Activated naive CD8-positive, alpha-beta T cell treated with anti-CD3 and anti-CD28 coated beads, Interleukin-2, amount 10 ng/mL, durations not matched to agents 7 days and 5 days (primary cell): ENCODE measurements at regions not wholly inside any gene's neighbourhood (a gene's known extent, or its start where the extent isn't known, plus 50 kb on each side); places are given as distances from the start of the nearest gene placed in this dataset.
"Not testable (repeated sequence)": the region's sequence is repeated elsewhere in the genome, so short reads cannot be mapped to it uniquely, and the experiment has no call there.

ENCODE experiments used
- ATAC-seq: fragments of 150-1000 bp; cut with Tn5 transposase; one replicate; pipeline ENCODE4 v1.10.0; 2021; ENCODE audit warnings: low read depth, moderate library complexity
- POLR2A ChIA-PET: fragments of 350-600 bp; sonication (Branson Sonifier 250); formaldehyde crosslinking; loops from one replicate; lab custom pipeline; 2021; ENCODE audit warnings: antibody characterized with exemption; lab: Charles Lee
- DNase-seq: peaks from one replicate; pipeline ENCODE4 v3.0.0; 2021
- H3K27ac Mint-ChIP-seq: one replicate; pipeline ENCODE4 v1.8.0; 2022; ENCODE audit warnings: mild to moderate bottlenecking, mixed read lengths
- H3K27me3 Mint-ChIP-seq: one replicate; pipeline ENCODE4 v1.8.0; 2022; ENCODE audit warnings: mild to moderate bottlenecking, moderate library complexity, mixed read lengths
- H3K36me3 Mint-ChIP-seq: one replicate; pipeline ENCODE4 v1.8.0; 2021; ENCODE audit warnings: mild to moderate bottlenecking, mixed read lengths
- H3K4me1 Mint-ChIP-seq: one replicate; pipeline ENCODE4 v1.8.0; 2021; ENCODE audit warnings: mixed read lengths
- H3K4me3 Mint-ChIP-seq: one replicate; pipeline ENCODE4 v1.8.0; 2022; ENCODE audit warnings: mild to moderate bottlenecking, moderate library complexity, mixed read lengths
- H3K9me3 Mint-ChIP-seq: one replicate; pipeline ENCODE4 v1.8.0; 2021; ENCODE audit warnings: mixed read lengths

DNA sequence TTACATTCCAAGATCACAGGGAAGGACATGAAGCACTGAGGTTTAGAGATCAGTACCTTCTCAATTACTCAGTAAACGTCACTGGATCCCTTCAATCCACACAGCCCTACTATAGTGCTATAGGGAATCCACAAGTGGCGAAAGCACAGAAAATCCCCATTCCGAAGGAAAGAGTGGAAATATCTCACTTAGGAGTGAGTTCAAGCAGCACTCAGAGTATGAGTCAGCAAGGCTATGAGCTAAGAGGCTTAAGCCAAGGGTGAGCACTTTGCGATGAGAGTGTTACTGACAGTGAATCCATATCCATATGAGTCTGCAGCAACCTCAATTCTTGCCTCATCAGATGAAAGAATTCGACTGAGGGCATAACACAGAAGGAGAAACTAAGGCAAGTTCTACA lies 165.1 kb downstream of the VSIG4 start:
- ATAC-seq (no peak), DNase-seq (no peak)
- H3K9me3 Mint-ChIP-seq = no peaks in the 10 kb centered on the region
- POLR2A ChIA-PET = no interaction called here
- peaks cover 3% of the 10 kb centered on the region for H3K36me3 Mint-ChIP-seq
- peaks cover 22% of the 10 kb centered on the region for H3K4me1 Mint-ChIP-seq
- H3K4me3 Mint-ChIP-seq = no peak overlapping the region
- H3K27ac Mint-ChIP-seq = no peak overlapping the region
- H3K27me3 Mint-ChIP-seq = no peaks in the 10 kb centered on the region

DNA sequence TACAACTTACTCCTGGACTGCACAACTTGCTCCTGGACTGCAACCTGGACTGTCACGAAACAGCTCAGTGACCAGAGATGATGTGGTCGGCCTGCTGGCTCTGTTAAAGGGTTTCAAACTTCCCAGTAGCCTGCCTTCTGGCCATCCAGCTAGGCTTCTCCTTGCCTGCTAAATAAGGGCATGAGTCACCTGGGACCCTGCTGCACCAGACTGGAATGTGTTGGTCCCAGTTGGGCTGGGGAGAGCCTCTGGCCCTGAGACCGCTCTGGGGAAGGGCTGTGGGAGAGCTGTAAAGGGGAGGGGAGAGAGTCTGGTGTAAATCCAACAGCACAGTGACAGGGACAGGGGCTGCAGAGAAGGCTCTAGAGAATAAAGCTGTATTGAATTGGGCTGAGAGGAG lies 165.8 kb downstream of the VSIG4 start:
- H3K27me3 Mint-ChIP-seq = no peaks in the 10 kb centered on the region
- H3K4me3 Mint-ChIP-seq = no peak overlapping the region
- ATAC-seq (no peak), DNase-seq (no peak)
- H3K36me3 Mint-ChIP-seq = peaks cover 1% of the 10 kb centered on the region
- POLR2A ChIA-PET = no interaction called here
- H3K27ac Mint-ChIP-seq = peak overlapping the region; percentile 25
- H3K9me3 Mint-ChIP-seq = no peaks in the 10 kb centered on the region
- peaks cover 22% of the 10 kb centered on the region for H3K4me1 Mint-ChIP-seq

DNA sequence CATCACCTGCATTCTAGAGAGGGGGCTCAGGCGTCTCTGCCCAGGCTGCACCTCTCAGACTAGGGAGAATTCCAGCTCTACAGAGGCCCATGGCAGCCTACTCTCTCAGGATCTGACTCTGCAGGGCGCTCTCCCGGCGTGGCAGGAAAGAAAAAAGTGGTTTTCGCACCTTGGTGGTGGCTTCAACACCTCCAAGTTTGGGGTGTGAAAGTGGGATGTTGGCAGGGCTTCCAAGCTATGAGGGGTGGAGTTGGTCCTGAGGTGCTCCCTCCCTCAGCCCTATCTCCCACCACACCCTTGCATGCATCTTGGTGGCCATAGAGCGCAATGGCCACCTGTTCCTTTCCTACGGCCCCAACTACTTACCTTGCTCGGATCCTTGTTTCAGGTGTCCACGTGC lies 166.5 kb downstream of the VSIG4 start:
- H3K36me3 Mint-ChIP-seq = peaks cover 1% of the 10 kb centered on the region
- DNase-seq (no peak), ATAC-seq (no peak)
- H3K4me3 Mint-ChIP-seq = no peak overlapping the region
- H3K9me3 Mint-ChIP-seq = no peaks in the 10 kb centered on the region
- POLR2A ChIA-PET = no interaction called here
- no peak overlapping the region for H3K27ac Mint-ChIP-seq
- H3K27me3 Mint-ChIP-seq = no peaks in the 10 kb centered on the region
- H3K4me1 Mint-ChIP-seq = peaks cover 21% of the 10 kb centered on the region

DNA sequence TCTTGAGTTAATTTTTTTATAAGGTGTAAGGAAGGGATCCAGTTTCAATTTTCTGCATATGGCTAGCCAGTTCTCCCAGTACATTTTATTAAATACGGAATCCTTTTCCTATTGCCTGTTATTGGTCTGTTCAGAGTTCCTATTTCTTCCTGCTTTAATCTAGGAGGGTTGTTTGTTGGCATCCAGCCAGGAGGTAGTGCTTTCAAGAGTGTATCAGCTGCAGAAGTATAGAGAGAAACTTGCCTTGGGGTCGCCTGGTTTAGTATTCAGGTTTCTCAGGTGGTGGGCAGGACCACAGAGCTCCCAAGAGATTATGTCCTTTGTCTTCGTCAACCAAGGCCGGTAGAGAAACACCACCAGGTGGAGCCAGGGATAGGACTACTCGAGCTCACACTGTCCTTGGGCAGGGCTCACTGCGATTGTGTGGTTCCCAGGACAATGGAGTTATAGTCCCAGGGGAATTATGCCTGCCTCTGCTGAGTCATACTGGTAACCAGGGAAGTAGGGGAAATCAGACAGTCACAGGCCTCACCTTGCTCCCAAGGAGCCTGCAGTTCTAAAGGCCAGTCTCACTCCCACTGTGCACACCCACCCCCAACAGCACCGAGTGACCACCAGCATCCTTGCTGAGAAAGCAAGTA lies 168.1 kb downstream of the VSIG4 start:
- H3K36me3 Mint-ChIP-seq = peaks cover 6% of the 10 kb centered on the region
- no peak for ATAC-seq
- POLR2A ChIA-PET = no interaction called here
- no peak overlapping the region for H3K4me3 Mint-ChIP-seq
- no peak overlapping the region for H3K27ac Mint-ChIP-seq
- H3K4me1 Mint-ChIP-seq = peaks cover 19% of the 10 kb centered on the region
- no peak for DNase-seq
- H3K27me3 Mint-ChIP-seq = no peaks in the 10 kb centered on the region
- H3K9me3 Mint-ChIP-seq = no peaks in the 10 kb centered on the region

DNA sequence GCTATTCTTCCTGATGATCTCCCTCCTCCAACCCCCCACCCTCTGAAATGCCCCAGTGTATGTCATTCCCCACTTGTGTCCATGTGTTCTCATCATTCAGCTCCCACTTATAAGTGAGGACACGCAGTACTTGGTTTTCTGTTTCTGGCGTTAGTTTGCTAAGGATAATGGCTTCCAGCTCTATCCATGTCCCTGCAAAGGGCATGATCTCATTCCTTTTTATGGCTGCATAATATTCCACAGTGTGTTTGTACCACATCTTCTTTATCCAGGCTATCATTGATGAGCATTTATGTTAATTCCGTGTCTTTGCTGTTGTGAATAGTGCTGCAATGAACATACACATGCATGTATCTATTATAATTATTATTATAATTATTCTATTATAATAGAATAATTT lies 169.3 kb downstream of the VSIG4 start:
- POLR2A ChIA-PET = interaction anchor here (0.6 kb wide), 1 partner anchor 50 kb away, joined by 4 read pairs; no protein-coding TSS in a partner anchor
- not testable (repeated sequence) for H3K27ac Mint-ChIP-seq, H3K9me3 Mint-ChIP-seq, H3K4me3 Mint-ChIP-seq, DNase-seq, ATAC-seq, H3K36me3 Mint-ChIP-seq, H3K27me3 Mint-ChIP-seq
- H3K4me1 Mint-ChIP-seq = peaks cover 27% of the 10 kb centered on the region

DNA sequence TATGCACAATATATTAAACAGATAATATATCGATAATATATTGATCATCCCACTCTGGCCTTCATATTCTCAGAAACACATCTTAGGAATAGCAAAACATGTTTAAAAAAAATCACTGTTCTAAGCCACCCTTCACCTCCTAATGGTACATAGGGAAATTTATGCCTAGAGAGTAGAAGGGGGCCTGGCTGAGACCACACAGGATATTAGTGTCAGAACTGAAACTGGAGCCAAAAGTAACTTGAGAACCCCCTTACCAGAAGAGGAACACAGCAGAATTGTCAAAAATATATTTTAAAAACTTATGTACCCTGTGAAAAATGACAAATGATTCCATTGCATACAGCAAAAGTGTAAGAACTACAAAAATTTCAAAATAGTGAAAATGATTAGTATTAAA lies 173.1 kb downstream of the VSIG4 start:
- no peak for ATAC-seq
- DNase-seq = no peak
- Mint-ChIP-seq H3K27me3 (no peaks in the 10 kb centered on the region), H3K4me3 (no peak overlapping the region), H3K36me3 (peaks cover 9% of the 10 kb centered on the region), H3K27ac (no peak overlapping the region), H3K4me1 (peaks cover 25% of the 10 kb centered on the region), H3K9me3 (no peaks in the 10 kb centered on the region)
- POLR2A ChIA-PET = interaction anchor here (1.6 kb wide), 1 partner anchor 116 kb away, joined by 3 read pairs; no protein-coding TSS in a partner anchor

DNA sequence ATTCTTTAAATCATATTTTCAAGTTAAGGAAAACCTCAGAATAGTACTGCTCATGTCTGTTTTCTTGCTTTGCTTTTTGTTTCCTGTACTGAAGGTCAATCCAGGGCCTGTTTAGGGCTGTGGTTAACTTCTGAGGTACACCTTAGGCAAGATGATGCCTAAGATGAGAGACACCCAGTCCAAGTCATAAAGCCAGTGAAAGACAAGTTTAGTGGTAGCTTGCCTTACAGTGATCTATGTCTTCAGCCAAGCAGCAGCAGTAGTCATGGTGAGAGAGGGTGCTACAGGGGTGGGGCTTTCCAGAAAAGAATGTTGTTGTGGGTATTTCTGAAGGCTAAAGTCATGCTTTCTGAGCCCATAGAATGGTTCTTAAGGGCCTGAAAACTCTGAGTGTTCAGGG lies 173.7 kb downstream of the VSIG4 start:
- DNase-seq = no peak
- Mint-ChIP-seq H3K27me3 (no peaks in the 10 kb centered on the region), H3K27ac (peak overlapping the region; percentile 76), H3K9me3 (no peaks in the 10 kb centered on the region), H3K4me1 (peaks cover 32% of the 10 kb centered on the region), H3K36me3 (peaks cover 9% of the 10 kb centered on the region), H3K4me3 (peak overlapping the region; percentile 42)
- POLR2A ChIA-PET = interaction anchor here (1.6 kb wide), 1 partner anchor 116 kb away, joined by 3 read pairs; no protein-coding TSS in a partner anchor
- peak; percentile 96 for ATAC-seq

DNA sequence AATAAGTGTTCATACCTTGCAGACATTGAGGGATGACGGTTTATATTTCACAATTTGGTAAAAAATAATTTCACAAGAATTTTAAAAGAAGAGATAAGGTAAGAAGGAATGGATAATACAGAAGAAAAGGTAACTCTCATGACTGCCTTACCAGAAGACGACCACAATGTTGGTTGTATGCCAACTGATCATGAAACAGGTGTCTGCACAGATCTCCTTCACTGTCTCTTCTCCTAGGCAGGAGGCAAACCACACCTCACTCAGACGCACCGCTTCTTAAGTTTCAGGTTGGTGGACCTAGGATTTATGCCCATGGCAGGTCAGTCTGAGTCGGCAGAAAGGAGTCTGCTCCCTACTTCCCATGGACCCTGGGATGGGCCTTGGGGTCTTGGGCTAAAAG lies 177.2 kb downstream of the VSIG4 start:
- DNase-seq (no peak), ATAC-seq (no peak)
- peaks cover 38% of the 10 kb centered on the region for H3K4me1 Mint-ChIP-seq

DNA sequence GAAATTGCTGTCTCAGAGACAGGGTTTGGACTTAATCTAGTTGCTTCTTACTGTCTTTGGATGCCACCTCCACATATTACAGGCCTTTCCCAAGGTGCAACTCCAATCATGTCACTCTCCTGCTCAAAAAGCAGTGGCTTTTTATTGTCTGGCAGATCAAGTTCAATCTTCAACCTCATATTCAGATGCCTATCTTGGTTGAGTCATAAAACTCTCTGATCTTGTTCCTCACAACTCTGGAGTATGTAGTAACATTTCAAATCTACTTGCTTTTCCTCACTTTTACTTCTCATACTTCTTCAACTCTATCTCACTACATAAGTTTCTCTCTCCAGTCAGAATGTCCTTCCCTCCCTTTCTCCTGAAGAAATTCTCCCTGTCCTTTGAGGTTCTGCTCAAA lies 180.6 kb downstream of the VSIG4 start:
- Mint-ChIP-seq H3K27ac (no peak overlapping the region), H3K9me3 (peaks cover 12% of the 10 kb centered on the region), H3K4me3 (no peak overlapping the region), H3K36me3 (peaks cover 10% of the 10 kb centered on the region), H3K27me3 (no peaks in the 10 kb centered on the region), H3K4me1 (peaks cover 27% of the 10 kb centered on the region)
- DNase-seq = no peak
- no peak for ATAC-seq
- POLR2A ChIA-PET = no interaction called here

More for the DNA sequence above, 177.2 kb downstream of the VSIG4 start:
- H3K9me3 Mint-ChIP-seq = peaks cover 2% of the 10 kb centered on the region
- no peaks in the 10 kb centered on the region for H3K27me3 Mint-ChIP-seq
- POLR2A ChIA-PET = no interaction called here
- no peak overlapping the region for H3K4me3 Mint-ChIP-seq
- peaks cover 5% of the 10 kb centered on the region for H3K36me3 Mint-ChIP-seq
- H3K27ac Mint-ChIP-seq = no peak overlapping the region

DNA sequence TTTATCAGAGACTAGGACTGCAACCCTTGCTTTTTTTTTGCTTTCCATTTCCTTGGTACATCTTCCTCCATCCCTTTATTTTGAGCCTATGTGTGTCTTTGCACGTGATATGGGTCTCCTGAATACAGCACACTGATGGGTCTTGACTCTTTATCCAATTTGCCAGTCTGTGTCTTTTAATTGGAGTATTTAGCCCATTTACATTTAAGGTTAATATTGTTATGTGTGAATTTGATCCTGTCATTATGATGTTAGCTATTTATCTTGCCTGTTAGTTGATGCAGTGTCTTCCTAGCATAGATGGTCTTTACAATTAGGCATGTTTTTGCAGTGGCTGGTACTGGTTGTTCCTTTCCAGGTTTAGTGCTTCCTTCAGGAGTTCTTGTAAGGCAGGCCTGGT lies 185.4 kb downstream of the VSIG4 start:
- H3K27me3 Mint-ChIP-seq, POLR2A ChIA-PET, ATAC-seq, H3K27ac Mint-ChIP-seq, H3K36me3 Mint-ChIP-seq, DNase-seq, H3K4me1 Mint-ChIP-seq, H3K4me3 Mint-ChIP-seq: not testable (repeated sequence)
- peaks cover 15% of the 10 kb centered on the region for H3K9me3 Mint-ChIP-seq

DNA sequence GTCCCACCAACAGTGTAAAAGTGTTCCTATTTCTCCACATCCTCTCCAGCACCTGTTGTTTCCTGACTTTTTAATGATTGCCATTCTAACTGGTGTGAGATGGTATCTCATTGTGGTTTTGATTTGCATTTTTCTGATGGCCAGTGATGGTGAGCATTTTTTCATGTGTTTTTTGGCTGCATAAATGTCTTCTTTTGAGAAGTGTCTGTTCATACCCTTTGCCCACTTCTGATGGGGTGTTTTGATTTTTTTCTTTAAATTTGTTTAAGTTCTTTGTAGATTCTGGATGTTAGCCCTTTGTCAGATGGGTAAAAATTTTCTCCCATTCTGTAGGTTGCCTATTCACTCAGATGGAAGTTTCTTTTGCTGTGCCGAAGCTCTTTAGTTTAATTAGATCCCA lies 183.9 kb downstream of the MSN start:
- H3K9me3 Mint-ChIP-seq, H3K27ac Mint-ChIP-seq, H3K4me1 Mint-ChIP-seq, H3K4me3 Mint-ChIP-seq, POLR2A ChIA-PET, H3K36me3 Mint-ChIP-seq, H3K27me3 Mint-ChIP-seq, ATAC-seq, DNase-seq: not testable (repeated sequence)

DNA sequence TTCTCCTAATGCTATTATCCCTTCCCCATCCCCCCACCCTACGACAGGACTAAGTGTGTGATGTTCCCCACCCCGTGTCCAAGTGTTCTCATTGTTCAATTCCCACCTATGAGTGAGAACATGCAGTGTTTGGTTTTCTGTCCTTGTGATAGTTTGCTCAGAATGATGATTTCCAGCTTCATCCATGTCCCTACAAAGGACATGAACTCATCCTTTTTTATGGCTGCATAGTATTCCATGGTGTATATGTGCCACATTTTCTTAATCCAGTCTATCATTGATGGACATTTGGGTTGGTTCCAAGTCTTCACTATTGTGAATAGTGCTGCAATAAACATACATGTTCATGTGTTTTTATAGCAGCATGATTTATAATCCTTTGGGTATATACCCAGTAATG lies 183.4 kb downstream of the MSN start:
- not testable (repeated sequence) for DNase-seq, H3K4me1 Mint-ChIP-seq

DNA sequence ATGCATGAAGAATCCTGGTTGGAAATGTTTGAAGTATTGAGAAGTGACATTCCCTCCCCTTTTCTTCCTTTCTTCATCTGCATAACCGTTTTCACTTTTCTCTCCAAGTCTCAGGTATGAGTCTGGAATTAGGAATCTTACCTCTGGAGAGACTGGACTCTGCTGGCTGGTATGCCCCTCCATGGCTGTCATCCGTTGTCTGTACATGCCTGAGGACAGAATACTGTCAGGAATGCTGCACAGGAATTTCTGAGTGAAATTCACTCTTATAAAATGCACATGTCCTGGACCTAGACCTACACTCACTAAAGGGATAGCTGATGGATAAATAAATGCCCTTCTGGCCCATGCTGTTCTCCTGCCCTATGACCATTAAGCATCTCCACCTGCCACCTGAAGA lies 179.5 kb downstream of the MSN start:
- no peak overlapping the region for H3K4me3 Mint-ChIP-seq
- H3K9me3 Mint-ChIP-seq = no peaks in the 10 kb centered on the region
- DNase-seq (no peak), ATAC-seq (no peak)
- POLR2A ChIA-PET = no interaction called here
- H3K27me3 Mint-ChIP-seq = no peaks in the 10 kb centered on the region
- no peak overlapping the region for H3K27ac Mint-ChIP-seq
- no peaks in the 10 kb centered on the region for H3K4me1 Mint-ChIP-seq
- no peaks in the 10 kb centered on the region for H3K36me3 Mint-ChIP-seq

More for the DNA sequence above, 183.4 kb downstream of the MSN start:
- H3K27me3 Mint-ChIP-seq, POLR2A ChIA-PET, H3K36me3 Mint-ChIP-seq, H3K4me3 Mint-ChIP-seq, ATAC-seq, H3K9me3 Mint-ChIP-seq, H3K27ac Mint-ChIP-seq: not testable (repeated sequence)

DNA sequence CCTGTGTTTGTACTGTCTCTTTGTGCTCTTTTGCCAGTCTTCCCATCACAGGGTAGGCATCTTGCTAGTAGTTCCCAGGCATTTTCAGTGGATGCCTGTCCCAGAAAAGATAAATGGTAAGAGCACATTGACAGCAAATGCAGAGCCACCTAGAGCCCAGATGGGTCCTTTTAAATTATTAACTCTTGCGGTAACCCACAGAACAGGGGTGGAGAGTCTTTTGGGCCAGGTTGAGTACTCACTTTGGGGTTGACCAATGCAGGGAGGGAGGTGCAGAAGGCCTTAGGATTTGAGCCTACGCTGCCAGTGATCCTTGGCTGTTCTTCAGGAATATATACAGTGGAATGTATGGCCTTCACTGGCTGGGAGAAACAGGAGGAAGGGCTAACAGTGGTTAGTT lies 173.8 kb downstream of the MSN start:
- Mint-ChIP-seq H3K27ac (no peak overlapping the region), H3K9me3 (no peaks in the 10 kb centered on the region)

More for the DNA sequence above, 173.8 kb downstream of the MSN start:
- no peaks in the 10 kb centered on the region for H3K36me3 Mint-ChIP-seq
- ATAC-seq (no peak), DNase-seq (no peak)
- H3K4me1 Mint-ChIP-seq = peaks cover 11% of the 10 kb centered on the region
- POLR2A ChIA-PET = no interaction called here
- no peaks in the 10 kb centered on the region for H3K27me3 Mint-ChIP-seq
- no peak overlapping the region for H3K4me3 Mint-ChIP-seq
